SU-DHL-6 (cell line): ENCODE measurements at regions not wholly inside any gene's neighbourhood (a gene's known extent, or its start where the extent isn't known, plus 50 kb on each side); places are given as distances from the start of the nearest gene placed in this dataset.
"Not testable (repeated sequence)": the region's sequence is repeated elsewhere in the genome, so short reads cannot be mapped to it uniquely, and the experiment has no call there.

Experiments used
- H2AFZ ChIP-seq: fragments of 200-600 bp; sonication (generic); 2 replicates; pipeline ENCODE4 v1.6.1; 2014; ENCODE audit warnings: low read depth, mild to moderate bottlenecking, moderate library complexity, mixed read lengths, antibody characterized with exemption, low read length; ENCODE audit not compliant: severe bottlenecking
- H3F3A ChIP-seq: fragments of 200-600 bp; shearing (Covaris generic); 2 replicates; pipeline ENCODE4 v1.6.0; 2016; ENCODE audit warnings: antibody characterized with exemption, mild to moderate bottlenecking; ENCODE audit not compliant: insufficient read depth
- H3K27ac ChIP-seq: fragments of 200-600 bp; sonication (generic); 2 replicates; pipeline ENCODE4 v1.5.1; 2016; ENCODE audit warnings: low read depth, mild to moderate bottlenecking, low read length, moderate library complexity, mixed read lengths
- H3K27me3 ChIP-seq: fragments of 200-600 bp; sonication (generic), shearing (Covaris generic); 2 replicates; pipeline ENCODE4 v1.6.0; 2014; ENCODE audit warnings: mild to moderate bottlenecking, low read length
- H3K36me3 ChIP-seq: fragments of 200-600 bp; sonication (generic); 2 replicates; pipeline ENCODE4 v1.6.1; 2014; ENCODE audit warnings: mild to moderate bottlenecking, low read length, mixed read lengths
- H3K4me2 ChIP-seq: fragments of 300-600, 200-600 bp; shearing (Covaris generic), sonication (generic); 2 replicates; pipeline ENCODE4 v1.6.0; 2014; ENCODE audit warnings: low read length, low read depth, mild to moderate bottlenecking; ENCODE audit not compliant: poor library complexity, severe bottlenecking
- H3K4me3 ChIP-seq: fragments of 200-600 bp; sonication (generic); 2 replicates; pipeline ENCODE4 v1.5.1; 2014; ENCODE audit warnings: antibody characterized with exemption, low read length, mild to moderate bottlenecking, mixed read lengths; ENCODE audit not compliant: insufficient read depth, poor library complexity, severe bottlenecking
- H3K79me2 ChIP-seq: fragments of 200-600 bp; sonication (generic); 2 replicates; pipeline ENCODE4 v1.6.1; 2014; ENCODE audit warnings: mild to moderate bottlenecking, low read length, moderate library complexity; ENCODE audit not compliant: insufficient read depth
- H3K9ac ChIP-seq: fragments of 200-600 bp; sonication (generic); 2 replicates; pipeline ENCODE4 v1.7.0; 2014; ENCODE audit warnings: mild to moderate bottlenecking, low read length
- H3K9me2 ChIP-seq: fragments of 200-600 bp; sonication (generic); replicated peaks from 2 replicates; pipeline ENCODE4 v1.6.1; 2014; ENCODE audit warnings: low read length; ENCODE audit not compliant: insufficient read depth
- H3K9me3 ChIP-seq: fragments of 200-600 bp; sonication (generic); 2 replicates; pipeline ENCODE4 v1.6.1; 2014; ENCODE audit warnings: low read length, mixed read lengths; ENCODE audit not compliant: insufficient read depth
- H4K20me1 ChIP-seq: fragments of 200-600 bp; sonication (generic); 2 replicates; pipeline ENCODE4 v1.6.1; 2014; ENCODE audit warnings: low read depth, mild to moderate bottlenecking, antibody characterized with exemption, low read length, moderate library complexity, mixed read lengths
- CTCF ChIP-seq: fragments of 200-600 bp; sonication (generic); IDR thresholded peaks from one replicate; pipeline ENCODE4 v1.5.1; 2017; ENCODE audit warnings: antibody characterized with exemption, mild to moderate bottlenecking, low read length, moderate library complexity; ENCODE audit not compliant: insufficient read depth, poor library complexity, severe bottlenecking
- EZH2phosphoT487 ChIP-seq: fragments of 200-600 bp; sonication (generic), shearing (Covaris generic); conservative IDR thresholded peaks from 2 replicates; pipeline ENCODE4 v1.6.1; 2018; ENCODE audit warnings: mild to moderate bottlenecking, antibody characterized with exemption, low read length, moderate library complexity, mixed read lengths

GRCh38 chr5:96200641-96201040, 232.4 kb downstream of the PCSK1 start:
- Histone ChIP-seq H3K4me3 (no peak overlapping the region), H3K79me2 (no peaks in the 10 kb centered on the region), H3K9me2 (no peaks in the 10 kb centered on the region)

GRCh38 chr5:96199713-96200183, 233.3 kb downstream of the PCSK1 start:
- H3K9me2 ChIP-seq: no peaks in the 10 kb centered on the region
- no peaks in the 10 kb centered on the region for H3K79me2 ChIP-seq
- H3K9me3 ChIP-seq: no peaks in the 10 kb centered on the region
- no peaks in the 10 kb centered on the region for H3K27me3 ChIP-seq
- no peak for TF ChIP-seq EZH2phosphoT487
- no peak for TF ChIP-seq CTCF
- H3K4me2 ChIP-seq: no peak overlapping the region
- H3K36me3 ChIP-seq: no peaks in the 10 kb centered on the region
- H2AFZ ChIP-seq: no peak overlapping the region
- H3K9ac ChIP-seq: no peak overlapping the region
- no peak overlapping the region for H3K4me3 ChIP-seq
- no peaks in the 10 kb centered on the region for H4K20me1 ChIP-seq
- H3F3A ChIP-seq: no peaks in the 10 kb centered on the region
- H3K27ac ChIP-seq: no peak overlapping the region

More at GRCh38 chr5:96200641-96201040, 232.4 kb downstream of the PCSK1 start:
- Histone ChIP-seq H3K4me2 (no peak overlapping the region), H3K9me3 (no peaks in the 10 kb centered on the region), H3K27ac (no peak overlapping the region), H3K27me3 (no peaks in the 10 kb centered on the region), H2AFZ (no peak overlapping the region), H3F3A (no peaks in the 10 kb centered on the region), H4K20me1 (no peaks in the 10 kb centered on the region), H3K36me3 (no peaks in the 10 kb centered on the region), H3K9ac (no peak overlapping the region)
- TF ChIP-seq EZH2phosphoT487 (no peak), CTCF (no peak)

GRCh38 chr5:96198356-96199058, 234.5 kb downstream of the PCSK1 start:
- H3K4me3 ChIP-seq: no peak overlapping the region
- H3K9ac ChIP-seq: no peak overlapping the region
- no peaks in the 10 kb centered on the region for H3K9me2 ChIP-seq
- H3K4me2 ChIP-seq: no peak overlapping the region
- no peaks in the 10 kb centered on the region for H4K20me1 ChIP-seq
- no peak overlapping the region for H2AFZ ChIP-seq
- no peaks in the 10 kb centered on the region for H3K36me3 ChIP-seq
- H3K79me2 ChIP-seq: no peaks in the 10 kb centered on the region
- TF ChIP-seq CTCF: no peak
- no peaks in the 10 kb centered on the region for H3F3A ChIP-seq
- no peaks in the 10 kb centered on the region for H3K9me3 ChIP-seq
- no peak overlapping the region for H3K27ac ChIP-seq
- no peaks in the 10 kb centered on the region for H3K27me3 ChIP-seq

GRCh38 chr5:96197767-96198166, 235.3 kb downstream of the PCSK1 start:
- not testable (repeated sequence) for H4K20me1 ChIP-seq, H3K9ac ChIP-seq, H3K27me3 ChIP-seq, H3K27ac ChIP-seq, H3K9me2 ChIP-seq, H3K4me3 ChIP-seq, H2AFZ ChIP-seq, H3K4me2 ChIP-seq, H3K9me3 ChIP-seq, H3K79me2 ChIP-seq, H3K36me3 ChIP-seq, H3F3A ChIP-seq
